ENCODE measurements at regions not wholly inside any gene's neighbourhood (a gene's known extent, or its start where the extent isn't known, plus 50 kb on each side); places are given as distances from the start of the nearest gene placed in this dataset.

GRCh38 chrX:989959-990510, 222.4 kb downstream of the CRLF2 start:
- TF ChIP-seq CTCF (IDR thresholded peaks at IDR 0.05) = no peak

- TF ChIP-seq CTCF (IDR thresholded peaks at IDR 0.05) = no peak
Observed at GRCh38 chrX:981791-982626, 230.4 kb downstream of the CRLF2 start.

GRCh38 chrX:980587-981235, 231.7 kb downstream of the CRLF2 start:
- no peak for TF ChIP-seq CTCF (IDR thresholded peaks at IDR 0.05)

- TF ChIP-seq CTCF (IDR thresholded peaks at IDR 0.05) = no peak
Observed at GRCh38 chrX:973010-973632, 239.3 kb downstream of the CRLF2 start.

GRCh38 chrX:968148-968965, 244.1 kb downstream of the CRLF2 start:
- TF ChIP-seq CTCF (IDR thresholded peaks at IDR 0.05) = no peak

GRCh38 chrX:966396-967070, 245.9 kb downstream of the CRLF2 start:
- TF ChIP-seq CTCF (IDR thresholded peaks at IDR 0.05) = no peak

Data from LNCAP (cell line).